ENCODE measurements at regions not wholly inside any gene's neighbourhood (a gene's known extent, or its start where the extent isn't known, plus 50 kb on each side); places are given as distances from the start of the nearest gene placed in this dataset.
"Not testable (repeated sequence)": the region's sequence is repeated elsewhere in the genome, so short reads cannot be mapped to it uniquely, and the experiment has no call there.

DNA sequence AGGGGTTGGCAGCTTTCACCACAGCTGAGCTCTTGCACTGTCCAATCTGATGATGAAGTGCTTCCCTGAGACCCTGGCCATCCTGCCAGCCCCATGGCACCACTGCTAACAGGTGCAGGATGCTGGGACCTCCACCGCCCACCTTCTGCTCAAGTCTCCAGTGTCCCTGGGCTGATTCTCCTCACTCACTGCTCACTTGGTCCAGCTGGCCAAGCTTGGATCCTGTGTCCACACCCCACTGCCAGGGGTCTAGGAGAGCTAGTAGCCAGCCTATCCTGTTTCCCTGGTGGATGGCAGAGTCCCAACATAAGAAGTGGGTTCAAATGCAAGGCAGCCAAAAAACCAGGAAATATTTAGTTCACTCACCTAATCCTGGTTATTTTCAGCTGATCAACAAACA, 217.2 kb upstream of the IRF2BP2 start:
- TF ChIP-seq, protein P1, sequence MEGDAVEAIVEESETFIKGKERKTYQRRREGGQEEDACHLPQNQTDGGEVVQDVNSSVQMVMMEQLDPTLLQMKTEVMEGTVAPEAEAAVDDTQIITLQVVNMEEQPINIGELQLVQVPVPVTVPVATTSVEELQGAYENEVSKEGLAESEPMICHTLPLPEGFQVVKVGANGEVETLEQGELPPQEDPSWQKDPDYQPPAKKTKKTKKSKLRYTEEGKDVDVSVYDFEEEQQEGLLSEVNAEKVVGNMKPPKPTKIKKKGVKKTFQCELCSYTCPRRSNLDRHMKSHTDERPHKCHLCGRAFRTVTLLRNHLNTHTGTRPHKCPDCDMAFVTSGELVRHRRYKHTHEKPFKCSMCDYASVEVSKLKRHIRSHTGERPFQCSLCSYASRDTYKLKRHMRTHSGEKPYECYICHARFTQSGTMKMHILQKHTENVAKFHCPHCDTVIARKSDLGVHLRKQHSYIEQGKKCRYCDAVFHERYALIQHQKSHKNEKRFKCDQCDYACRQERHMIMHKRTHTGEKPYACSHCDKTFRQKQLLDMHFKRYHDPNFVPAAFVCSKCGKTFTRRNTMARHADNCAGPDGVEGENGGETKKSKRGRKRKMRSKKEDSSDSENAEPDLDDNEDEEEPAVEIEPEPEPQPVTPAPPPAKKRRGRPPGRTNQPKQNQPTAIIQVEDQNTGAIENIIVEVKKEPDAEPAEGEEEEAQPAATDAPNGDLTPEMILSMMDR (IDR thresholded peaks at IDR 0.05; ENCODE audit: extremely low read depth, missing control alignments), result no peak
- DNase-seq (ENCODE audit: low spot score), result no peak

DNA sequence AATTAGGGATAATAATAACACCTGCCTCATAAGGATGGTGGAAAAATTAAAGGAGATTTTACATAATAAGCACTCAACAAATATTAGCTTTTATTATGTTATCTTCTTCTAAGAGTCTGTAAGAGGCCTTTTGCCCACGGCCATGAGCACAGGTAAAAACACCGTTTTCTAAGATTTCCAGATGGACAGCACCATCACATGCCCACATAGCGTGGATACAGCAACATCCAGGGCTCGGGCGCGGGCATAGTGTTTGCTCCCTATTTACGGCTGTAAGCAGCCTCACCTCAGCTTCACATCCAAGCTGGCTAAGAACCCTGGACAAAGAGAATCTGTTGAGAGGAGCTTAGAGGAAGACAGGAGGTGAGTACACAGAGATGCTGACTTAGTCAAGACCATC, 216.4 kb upstream of the IRF2BP2 start:
- DNase-seq (ENCODE audit: low spot score), result no peak
- TF ChIP-seq, protein P1 (IDR thresholded peaks at IDR 0.05; ENCODE audit: extremely low read depth, missing control alignments), result no peak

DNA sequence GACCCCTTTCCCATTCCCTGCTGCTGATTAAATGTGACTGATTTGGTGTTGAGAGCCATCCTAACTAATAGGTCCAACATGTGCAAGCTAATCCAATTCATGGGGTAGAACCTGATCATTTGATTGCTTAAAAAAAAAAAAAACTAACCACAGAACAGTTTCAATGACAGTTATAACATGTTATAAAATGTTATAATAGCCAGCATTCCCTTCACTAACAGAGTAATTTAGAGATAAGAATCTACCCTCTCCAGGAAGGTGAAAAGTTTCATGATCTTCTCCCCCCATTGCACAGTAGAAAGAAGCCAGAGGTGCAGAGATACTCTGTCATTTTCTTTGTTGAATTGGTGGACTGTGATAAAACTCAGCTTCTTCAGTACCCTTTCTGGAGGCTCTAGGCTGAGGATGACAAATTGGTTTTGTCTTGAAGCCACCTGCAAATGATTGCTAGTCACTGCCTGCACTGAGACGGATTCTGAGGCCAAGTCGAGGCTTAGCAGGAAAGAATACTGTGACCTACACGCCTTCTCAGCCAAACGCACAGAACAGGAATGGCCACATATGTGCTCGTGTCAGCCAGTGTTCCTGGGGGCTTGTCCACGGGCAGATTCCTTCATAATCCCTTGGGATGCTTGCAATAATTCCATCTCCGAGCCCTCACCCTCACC, 215.7 kb upstream of the IRF2BP2 start:
- TF ChIP-seq, protein P1 (IDR thresholded peaks at IDR 0.05; ENCODE audit: extremely low read depth, missing control alignments), result no peak
- DNase-seq (ENCODE audit: low spot score), result no peak

DNA sequence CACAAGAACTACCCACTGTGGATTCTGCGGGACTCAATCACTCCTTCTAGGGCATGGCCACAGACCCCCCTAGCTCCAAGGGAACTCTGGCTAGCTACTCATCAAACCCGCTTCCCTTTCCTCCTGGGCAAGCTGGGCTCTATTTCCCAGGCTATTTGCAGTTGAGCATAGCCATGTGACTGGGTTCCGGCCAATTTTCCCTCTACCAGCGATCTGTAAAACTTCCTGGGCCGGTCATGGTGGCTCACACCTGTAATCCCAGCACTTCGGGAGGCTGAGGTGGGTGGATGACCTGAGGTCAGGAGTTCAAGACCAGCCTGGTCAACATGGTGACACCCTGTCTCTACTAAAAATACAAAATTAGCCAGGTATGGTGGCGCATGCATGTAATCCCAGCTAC, 214.9 kb upstream of the IRF2BP2 start:
- DNase-seq (ENCODE audit: low spot score), result not testable (repeated sequence)

DNA sequence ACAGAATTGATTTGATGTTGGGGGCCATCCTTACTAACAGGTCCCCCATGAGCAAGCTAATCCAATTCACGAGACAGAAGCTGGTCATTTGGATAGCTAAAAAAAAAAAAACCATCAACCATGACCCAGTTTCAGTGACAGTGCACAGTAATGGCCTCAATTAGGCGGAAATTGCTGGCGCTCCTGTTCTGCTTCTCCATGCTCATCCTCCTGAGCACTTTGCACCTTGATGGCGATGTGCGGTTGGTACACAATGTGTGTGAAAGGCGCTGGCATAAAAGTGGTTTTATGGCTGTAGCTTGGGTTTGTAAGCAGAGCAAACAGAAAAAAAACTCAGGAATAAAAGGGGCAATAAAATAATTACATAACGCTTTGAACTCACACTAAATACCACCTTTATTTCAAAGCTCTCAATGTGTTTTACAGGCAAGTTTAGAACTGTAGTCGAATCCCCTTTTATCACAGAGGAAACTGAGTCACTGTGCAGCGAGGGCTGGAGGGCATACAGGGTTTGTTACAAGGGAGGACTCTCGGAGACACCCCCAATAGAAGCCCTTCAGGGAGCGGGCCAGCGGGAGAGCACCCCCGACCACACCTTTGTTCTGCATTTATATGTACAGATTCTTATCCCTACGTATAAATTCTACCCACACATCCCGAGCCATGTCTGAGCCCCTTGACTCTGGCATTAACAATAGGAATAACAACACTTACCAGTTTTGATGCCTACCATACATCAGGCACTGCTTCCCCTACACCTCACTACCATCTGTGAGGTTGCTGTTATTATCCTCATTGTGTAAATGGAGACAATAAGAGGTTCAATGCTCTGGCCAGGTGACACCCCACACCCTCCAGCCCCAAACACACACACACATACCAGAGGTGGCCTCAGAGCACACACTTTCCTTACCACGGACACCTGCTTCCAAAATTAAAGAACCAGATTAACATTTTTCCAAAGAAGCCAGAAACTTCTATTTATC, 213.5 kb upstream of the IRF2BP2 start:
- TF ChIP-seq, protein P1 (IDR thresholded peaks at IDR 0.05; ENCODE audit: extremely low read depth, missing control alignments), result no peak
- no peak for DNase-seq (ENCODE audit: low spot score)

DNA sequence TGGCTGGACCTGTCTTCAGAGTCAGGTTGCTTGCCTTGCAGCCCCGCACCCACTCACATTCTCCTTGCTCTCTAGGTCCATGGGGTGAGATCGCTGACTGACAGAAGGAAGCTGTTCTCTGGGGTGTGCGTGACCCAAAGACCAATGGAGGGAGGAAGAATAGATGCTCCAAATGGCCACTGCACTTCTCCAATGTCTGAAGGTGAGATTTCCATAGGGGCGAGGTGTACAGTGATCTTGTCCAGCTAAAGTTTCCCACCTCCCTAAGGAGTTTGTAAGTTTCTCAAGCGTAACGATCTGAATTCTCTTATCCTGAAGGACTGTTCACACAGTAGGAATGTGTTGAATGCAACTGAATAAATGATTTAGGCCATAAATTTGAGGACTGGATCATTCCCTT, 211.9 kb upstream of the IRF2BP2 start:
- TF ChIP-seq, protein P1 (IDR thresholded peaks at IDR 0.05; ENCODE audit: extremely low read depth, missing control alignments), result no peak
- DNase-seq (ENCODE audit: low spot score), result no peak

DNA sequence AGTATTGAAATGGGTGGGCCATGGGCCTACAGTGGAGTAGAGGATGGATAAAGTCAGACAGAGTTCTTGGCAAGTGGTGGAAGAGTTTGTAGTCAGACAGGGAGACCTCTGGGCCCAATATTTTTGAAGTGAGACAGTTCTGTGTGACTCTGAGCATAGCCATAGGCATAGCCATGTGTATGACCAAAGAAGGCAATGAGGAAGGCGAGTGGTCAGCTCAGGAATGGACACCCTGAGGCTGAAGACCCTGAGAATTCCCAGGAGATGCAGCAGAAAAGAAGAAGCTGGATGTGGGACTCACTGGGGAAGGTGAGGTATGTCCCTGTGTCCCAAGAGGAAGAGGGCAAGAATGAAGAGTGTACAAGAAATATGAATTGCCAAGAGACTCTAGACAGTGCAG, 210.6 kb upstream of the IRF2BP2 start:
- DNase-seq (ENCODE audit: low spot score), result no peak
- TF ChIP-seq, protein P1 (IDR thresholded peaks at IDR 0.05; ENCODE audit: extremely low read depth, missing control alignments), result no peak

DNA sequence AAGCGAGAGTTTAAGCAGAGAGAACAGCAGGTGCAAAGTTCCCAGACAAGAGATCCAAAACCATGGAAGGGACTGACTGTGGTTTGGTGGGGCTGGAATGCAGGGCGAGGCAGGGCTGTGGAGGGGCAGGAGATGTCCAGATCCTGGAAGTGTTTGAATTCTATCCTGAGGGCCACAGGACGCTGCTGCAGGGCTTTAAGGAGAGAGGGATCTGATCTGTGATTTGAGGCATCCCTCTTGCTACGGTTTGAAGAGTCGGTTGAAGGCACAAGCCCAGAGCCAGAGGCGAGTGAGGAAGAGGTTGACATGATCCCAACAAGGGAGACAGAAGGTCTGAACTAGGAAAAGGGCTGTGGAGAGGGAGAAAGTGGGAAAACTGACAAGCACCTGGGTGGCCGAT, 209.9 kb upstream of the IRF2BP2 start:
- not testable (repeated sequence) for DNase-seq (ENCODE audit: low spot score)

DNA sequence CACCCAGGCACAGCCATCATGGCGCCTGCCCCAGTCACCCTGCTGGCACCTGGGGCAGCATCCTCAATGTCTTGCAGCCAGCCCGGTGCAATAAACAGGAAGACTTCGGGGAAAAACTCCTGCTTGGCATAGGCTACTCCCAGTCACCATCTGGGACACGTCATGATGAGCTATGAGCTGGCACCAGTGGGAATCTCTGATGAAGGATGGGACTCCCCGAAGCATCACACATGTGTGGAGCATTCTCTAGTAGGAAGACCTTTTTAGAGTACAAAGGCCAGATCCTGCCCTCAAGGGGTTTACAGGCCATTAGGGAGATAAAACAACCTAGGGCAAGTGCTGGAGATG, 208.0 kb upstream of the IRF2BP2 start:
- DNase-seq (ENCODE audit: low spot score), result not testable (repeated sequence)

DNA sequence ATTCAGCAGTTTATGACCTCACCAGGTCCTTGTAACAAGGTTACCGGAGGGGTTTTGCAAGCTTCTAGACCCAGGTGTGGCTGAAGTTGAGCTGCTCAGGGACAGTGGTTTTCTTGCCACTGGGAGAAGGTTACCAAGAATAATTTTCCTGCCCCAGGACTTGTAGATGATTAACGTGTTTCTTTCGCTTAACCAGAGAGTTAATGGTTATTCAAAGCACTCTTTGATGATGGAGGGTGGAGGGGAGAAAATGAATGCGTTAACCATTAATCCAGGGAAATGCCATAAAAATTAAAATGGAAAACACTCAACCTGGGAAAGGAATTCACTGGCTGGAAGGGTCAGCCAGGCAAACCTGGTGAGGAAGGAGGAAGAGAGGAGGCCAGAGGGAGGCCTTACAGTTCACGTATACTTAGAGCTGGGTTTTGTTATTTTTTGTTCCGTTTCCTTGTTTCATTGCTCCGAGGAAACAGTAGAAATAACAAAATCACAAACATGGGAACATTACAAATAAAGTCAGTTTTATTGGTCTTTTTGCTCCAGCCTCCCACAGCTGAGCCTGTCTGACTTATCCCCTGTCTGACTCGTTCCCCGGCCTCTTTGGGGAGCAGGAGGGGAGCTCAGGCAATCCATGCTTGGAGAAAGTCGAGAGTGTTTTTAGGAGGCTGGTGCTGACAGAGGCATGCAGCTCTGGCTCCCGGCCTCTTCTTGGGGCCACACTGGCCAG, 207.5 kb upstream of the IRF2BP2 start:
- DNase-seq (ENCODE audit: low spot score), result not testable (repeated sequence)

DNA sequence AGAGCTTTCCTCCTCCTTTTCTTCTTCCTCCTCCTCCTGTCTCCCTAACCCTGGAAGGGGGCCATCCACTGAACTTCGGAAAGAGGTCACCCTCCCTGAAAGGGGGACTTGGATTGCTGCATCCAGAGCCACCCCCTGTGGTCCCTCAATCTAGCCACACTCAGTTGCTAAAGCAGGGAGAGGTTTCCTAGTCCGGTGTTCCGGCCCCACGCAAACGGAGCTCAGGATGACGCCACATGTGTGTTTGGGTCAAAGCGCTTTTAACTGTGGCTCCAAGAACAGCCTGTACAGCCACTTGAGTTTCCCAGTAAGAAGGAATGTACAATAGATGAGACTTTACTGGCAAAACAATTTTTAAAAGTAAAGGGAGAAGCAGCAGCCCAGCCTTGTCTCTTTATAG, 206.9 kb upstream of the IRF2BP2 start:
- not testable (repeated sequence) for DNase-seq (ENCODE audit: low spot score)

DNA sequence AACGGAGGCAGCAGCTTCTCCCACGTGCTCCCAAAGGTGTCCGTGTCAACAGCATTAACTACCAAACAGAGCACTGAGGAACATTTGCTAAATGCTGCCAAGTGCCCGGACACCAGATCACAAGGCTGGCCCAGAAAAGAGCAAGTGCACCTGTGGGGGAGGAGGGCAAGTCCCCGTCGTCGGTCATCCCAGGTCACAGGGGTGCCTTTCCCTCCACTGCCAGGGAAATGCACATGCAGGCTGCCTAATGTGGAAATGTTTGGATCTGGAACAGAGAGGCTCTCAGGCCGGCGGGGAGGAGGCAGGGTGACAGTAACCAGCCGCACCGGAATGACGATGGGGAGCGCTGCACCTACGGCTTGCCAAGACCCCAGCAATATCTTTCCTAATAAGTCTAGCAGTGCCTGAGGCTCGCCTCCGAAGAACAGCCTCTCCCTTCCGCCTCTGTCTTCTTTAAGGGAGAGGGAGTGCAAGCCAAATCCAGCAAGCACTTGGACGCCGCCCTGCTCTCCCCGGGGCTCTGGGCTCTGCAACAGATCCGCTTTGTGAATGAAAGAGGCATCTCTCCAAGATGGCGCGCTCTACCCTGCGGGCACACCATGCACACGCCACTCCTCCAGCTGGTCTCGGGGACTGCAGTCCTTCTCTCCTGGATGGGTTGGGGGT, 206.3 kb upstream of the IRF2BP2 start:
- DNase-seq (ENCODE audit: low spot score), result not testable (repeated sequence)
